MCF 10A (cell line): ENCODE measurements at regions not wholly inside any gene's neighbourhood (a gene's known extent, or its start where the extent isn't known, plus 50 kb on each side); places are given as distances from the start of the nearest gene placed in this dataset.
"Not testable (repeated sequence)": the region's sequence is repeated elsewhere in the genome, so short reads cannot be mapped to it uniquely, and the experiment has no call there.

Source experiments
- BruUV-seq: library from RNA; stranded (reverse); fragments of 400-500 nt; replicated peaks from 2 replicates; lab custom pipeline; 2021; lab: Mats Ljungman, UMichigan
- CTCF ChIA-PET: fragments of 300-600 bp; sonication (Branson Sonifier 250); formaldehyde crosslinking; extraction: SDS; loops from one replicate; lab custom pipeline; 2021; ENCODE audit warnings: antibody characterized with exemption, inconsistent platforms; lab: Yijun Ruan, JAX
- POLR2A ChIA-PET: fragments of 300-600, 350-650 bp; sonication (Branson Sonifier 250); formaldehyde crosslinking; extraction: SDS; loops from one replicate; lab custom pipeline; 2020; ENCODE audit warnings: antibody characterized with exemption, inconsistent platforms; lab: Yijun Ruan, JAX
- DNase-seq: peaks from one replicate; pipeline ENCODE4 v3.0.0-alpha.2; 2018; ENCODE audit not compliant: unreplicated experiment
- H3K27ac Mint-ChIP-seq: one replicate; pipeline ENCODE4 v1.8.0; 2022; ENCODE audit warnings: mild to moderate bottlenecking, low read depth, mixed read lengths; ENCODE audit not compliant: unreplicated experiment
- H3K27me3 Mint-ChIP-seq: one replicate; pipeline ENCODE4 v1.8.0; 2022; ENCODE audit warnings: mixed read lengths; ENCODE audit not compliant: insufficient read depth, unreplicated experiment
- H3K36me3 Mint-ChIP-seq: one replicate; pipeline ENCODE4 v1.8.0; 2022; ENCODE audit warnings: mild to moderate bottlenecking, moderate library complexity, mixed read lengths; ENCODE audit not compliant: insufficient read depth, unreplicated experiment
- H3K4me1 Mint-ChIP-seq: one replicate; pipeline ENCODE4 v1.8.0; 2022; ENCODE audit warnings: mixed read lengths; ENCODE audit not compliant: insufficient read depth, unreplicated experiment
- H3K4me3 Mint-ChIP-seq: one replicate; pipeline ENCODE4 v1.8.0; 2022; ENCODE audit warnings: mild to moderate bottlenecking, moderate library complexity, mixed read lengths; ENCODE audit not compliant: unreplicated experiment
- H3K9me3 Mint-ChIP-seq: one replicate; pipeline ENCODE4 v1.8.0; 2022; ENCODE audit warnings: mixed read lengths; ENCODE audit not compliant: unreplicated experiment
- CTCF ChIP-seq: fragments of 200-600 bp; IDR thresholded peaks from one replicate; pipeline ENCODE4 v1.8.0; 2022; ENCODE audit warnings: antibody characterized with exemption, mild to moderate bottlenecking; ENCODE audit not compliant: unreplicated experiment
- intact Hi-C: fragments of 100-400 bp; cut with micrococcal nuclease; formaldehyde crosslinking; loops from 2 replicates; pipeline ENCODE4 v1.14.1; 2022

GRCh38 chr9:31590091-31590490, 794.4 kb upstream of the ACO1 start:
- Mint-ChIP-seq H3K36me3 (no peaks in the 10 kb centered on the region), H3K4me3 (no peak overlapping the region), H3K9me3 (no peaks in the 10 kb centered on the region), H3K27ac (no peak overlapping the region), H3K4me1 (peaks cover 14% of the 10 kb centered on the region), H3K27me3 (no peaks in the 10 kb centered on the region)
- intact Hi-C loops: no loop called here
- peak; percentile 74 for DNase-seq
- BruUV-seq: no TSS peak
- POLR2A ChIA-PET: no interaction called here
- CTCF ChIA-PET: no interaction called here
- TF ChIP-seq CTCF: no peak

GRCh38 chr9:31597086-31597485, 787.4 kb upstream of the ACO1 start:
- H3K9me3 Mint-ChIP-seq, H3K36me3 Mint-ChIP-seq, intact Hi-C loops, H3K4me1 Mint-ChIP-seq, CTCF ChIA-PET, H3K4me3 Mint-ChIP-seq, DNase-seq, H3K27me3 Mint-ChIP-seq, H3K27ac Mint-ChIP-seq, BruUV-seq: not testable (repeated sequence)
- POLR2A ChIA-PET: interaction anchor here (0.6 kb wide), 1 partner anchor 19 kb away, joined by 3 read pairs; no protein-coding TSS in a partner anchor

GRCh38 chr9:31597977-31598376, 786.5 kb upstream of the ACO1 start:
- no TSS peak for BruUV-seq
- peak; percentile 79 for DNase-seq
- POLR2A ChIA-PET: interaction anchor here (0.8 kb wide), 1 partner anchor 9 kb away, joined by 3 read pairs; no protein-coding TSS in a partner anchor
- no peaks in the 10 kb centered on the region for H3K27me3 Mint-ChIP-seq
- H3K4me3 Mint-ChIP-seq: no peak overlapping the region
- intact Hi-C loops: no loop called here
- H3K4me1 Mint-ChIP-seq: peaks cover 7% of the 10 kb centered on the region
- CTCF ChIA-PET: interaction anchor here (1.1 kb wide), 1 partner anchor 30 kb away, joined by 3 read pairs; no protein-coding TSS in a partner anchor
- no peaks in the 10 kb centered on the region for H3K36me3 Mint-ChIP-seq
- H3K27ac Mint-ChIP-seq: no peak overlapping the region
- no peak for TF ChIP-seq CTCF
- no peaks in the 10 kb centered on the region for H3K9me3 Mint-ChIP-seq

GRCh38 chr9:31601666-31602065, 782.8 kb upstream of the ACO1 start:
- POLR2A ChIA-PET: no interaction called here
- no TSS peak for BruUV-seq
- no peak for DNase-seq
- Mint-ChIP-seq H3K27ac (no peak overlapping the region), H3K9me3 (no peaks in the 10 kb centered on the region), H3K4me1 (peaks cover 7% of the 10 kb centered on the region), H3K36me3 (no peaks in the 10 kb centered on the region), H3K4me3 (no peak overlapping the region), H3K27me3 (no peaks in the 10 kb centered on the region)
- intact Hi-C loops: no loop called here
- CTCF ChIA-PET: no interaction called here
- no peak for TF ChIP-seq CTCF
